H9 (cell line): ENCODE measurements at regions not wholly inside any gene's neighbourhood (a gene's known extent, or its start where the extent isn't known, plus 50 kb on each side); places are given as distances from the start of the nearest gene placed in this dataset.

Source experiments
- DNase-seq: peaks from one replicate; pipeline ENCODE4 v3.0.0-alpha.2; 2017
- H2AFZ ChIP-seq: one replicate; pipeline ENCODE4 v1.6.1; 2013; ENCODE audit warnings: mild to moderate bottlenecking, low read length, control low read depth, moderate library complexity
- H2AK5ac ChIP-seq: 2 replicates; pipeline ENCODE4 v1.6.1; 2013; ENCODE audit warnings: low read length, control low read depth, mixed read lengths; ENCODE audit not compliant: insufficient read length
- H2BK120ac ChIP-seq: one replicate; pipeline ENCODE4 v1.6.1; 2013; ENCODE audit warnings: low read depth, mild to moderate bottlenecking, low read length, control low read depth, inconsistent platforms; ENCODE audit not compliant: poor library complexity, severe bottlenecking
- H2BK12ac ChIP-seq: 2 replicates; pipeline ENCODE4 v1.6.1; 2013; ENCODE audit warnings: low read length, control low read depth, mixed read lengths, low read depth; ENCODE audit not compliant: insufficient read length
- H2BK15ac ChIP-seq: 2 replicates; pipeline ENCODE4 v1.6.1; 2013; ENCODE audit warnings: low read depth, low read length, control low read depth
- H2BK20ac ChIP-seq: one replicate; pipeline ENCODE4 v1.6.1; 2013; ENCODE audit warnings: low read depth, mild to moderate bottlenecking, low read length, control low read depth, inconsistent platforms; ENCODE audit not compliant: poor library complexity, severe bottlenecking
- H2BK5ac ChIP-seq: 2 replicates; pipeline ENCODE4 v1.6.1; 2013; ENCODE audit warnings: low read length, control low read depth, mixed read lengths; ENCODE audit not compliant: insufficient read length
- H3K14ac ChIP-seq: 2 replicates; pipeline ENCODE4 v1.6.1; 2013; ENCODE audit warnings: low read length, control low read depth; ENCODE audit not compliant: insufficient read depth
- H3K18ac ChIP-seq: 2 replicates; pipeline ENCODE4 v1.6.1; 2013; ENCODE audit warnings: low read depth, mild to moderate bottlenecking, mixed read lengths, low read length, control low read depth; ENCODE audit not compliant: insufficient read length
- H3K23ac ChIP-seq: 2 replicates; pipeline ENCODE4 v1.6.1; 2013; ENCODE audit warnings: low read length, control low read depth, mixed read lengths, low read depth; ENCODE audit not compliant: insufficient read length
- H3K23me2 ChIP-seq: 2 replicates; pipeline ENCODE4 v1.6.1; 2013; ENCODE audit warnings: low read depth, mild to moderate bottlenecking, mixed read lengths, low read length, control low read depth; ENCODE audit not compliant: insufficient read length, poor library complexity, severe bottlenecking
- H3K27ac ChIP-seq: 2 replicates; pipeline ENCODE4 v1.5.1; 2013; ENCODE audit warnings: low read length, control low read depth, mixed read lengths, low read depth; ENCODE audit not compliant: insufficient read length
- H3K27me3 ChIP-seq: 2 replicates; pipeline ENCODE4 v1.6.1; 2013; ENCODE audit warnings: low read length, control low read depth, inconsistent platforms; ENCODE audit not compliant: insufficient read depth
- H3K4ac ChIP-seq: 2 replicates; pipeline ENCODE4 v1.6.1; 2013; ENCODE audit warnings: low read depth, mild to moderate bottlenecking, control low read depth, inconsistent platforms, low read length, moderate library complexity
- H3K4me1 ChIP-seq: 2 replicates; pipeline ENCODE4 v1.6.1; 2013; ENCODE audit warnings: low read length, control low read depth, inconsistent platforms; ENCODE audit not compliant: insufficient read depth
- H3K4me2 ChIP-seq: 2 replicates; pipeline ENCODE4 v1.6.1; 2013; ENCODE audit warnings: low read length, control low read depth, mixed read lengths; ENCODE audit not compliant: insufficient read length, insufficient read depth
- H3K56ac ChIP-seq: 2 replicates; pipeline ENCODE4 v1.6.1; 2013; ENCODE audit warnings: low read depth, mild to moderate bottlenecking, mixed read lengths, low read length, control low read depth; ENCODE audit not compliant: insufficient read length
- H3K79me1 ChIP-seq: 2 replicates; pipeline ENCODE4 v1.6.1; 2013; ENCODE audit warnings: low read depth, mild to moderate bottlenecking, moderate library complexity, low read length, control low read depth, inconsistent platforms; ENCODE audit not compliant: insufficient read depth, poor library complexity, severe bottlenecking
- H3K79me2 ChIP-seq: 2 replicates; pipeline ENCODE4 v1.6.1; 2013; ENCODE audit warnings: low read length, control low read depth, inconsistent platforms; ENCODE audit not compliant: insufficient read depth
- H3K9ac ChIP-seq: 2 replicates; pipeline ENCODE4 v1.6.1; 2013; ENCODE audit warnings: low read length, control low read depth, mixed read lengths; ENCODE audit not compliant: insufficient read length; ENCODE audit errors: extremely low read depth
- H3K9me3 ChIP-seq: one replicate; pipeline ENCODE4 v1.6.1; 2013; ENCODE audit warnings: low read depth, low read length, inconsistent platforms; ENCODE audit not compliant: control insufficient read depth
- H3T11ph ChIP-seq: one replicate; pipeline ENCODE4 v1.6.1; 2013; ENCODE audit warnings: mild to moderate bottlenecking, low read length, control low read depth, inconsistent platforms
- H4K20me1 ChIP-seq: one replicate; pipeline ENCODE4 v1.6.1; 2013; ENCODE audit not compliant: control insufficient read depth, insufficient read length, insufficient read depth
- H4K5ac ChIP-seq: 2 replicates; pipeline ENCODE4 v1.6.1; 2013; ENCODE audit warnings: low read depth, mild to moderate bottlenecking, mixed read lengths, low read length, control low read depth; ENCODE audit not compliant: insufficient read length
- H4K8ac ChIP-seq: replicated peaks from 2 replicates; pipeline ENCODE4 v1.6.1; 2013; ENCODE audit warnings: low read length, control low read depth, mixed read lengths, low read depth; ENCODE audit not compliant: insufficient read length
- H4K91ac ChIP-seq: 2 replicates; pipeline ENCODE4 v1.6.1; 2013; ENCODE audit warnings: low read depth, mild to moderate bottlenecking, moderate library complexity, mixed read lengths, low read length, control low read depth; ENCODE audit not compliant: insufficient read length
- H3K27ac Mint-ChIP-seq, 3 experiments: 2 replicates in 2 of 3; 3 replicates in 1 of 3; pipeline ENCODE4 v1.8.0; 2020 to 2021; ENCODE audit warnings: mixed read lengths in 3 of 3, mild to moderate bottlenecking in 1 of 3, moderate library complexity in 1 of 3
- H3K27me3 Mint-ChIP-seq: 2 replicates; pipeline ENCODE4 v1.8.0; 2021; ENCODE audit warnings: low read depth, mild to moderate bottlenecking, moderate library complexity, mixed read lengths
- H3K36me3 Mint-ChIP-seq, 3 experiments: 2 replicates in 2 of 3; 3 replicates in 1 of 3; pipeline ENCODE4 v1.8.0; 2020 to 2021; ENCODE audit warnings: low read depth in 3 of 3, mixed read lengths in 3 of 3; ENCODE audit not compliant: insufficient read depth in 1 of 3
- H3K4me1 Mint-ChIP-seq, 2 experiments: 2 replicates each; pipeline ENCODE4 v1.8.0; 2020; ENCODE audit warnings: mixed read lengths in 2 of 2
- H3K4me3 Mint-ChIP-seq, 2 experiments: 2 replicates in 1 of 2; 3 replicates in 1 of 2; pipeline ENCODE4 v1.8.0; 2020 to 2021; ENCODE audit warnings: mild to moderate bottlenecking in 2 of 2, mixed read lengths in 2 of 2, moderate library complexity in 1 of 2
- H3K9me3 Mint-ChIP-seq, 2 experiments: 2 replicates in 1 of 2; 3 replicates in 1 of 2; pipeline ENCODE4 v1.8.0; 2020; ENCODE audit warnings: mild to moderate bottlenecking in 2 of 2, mixed read lengths in 2 of 2, moderate library complexity in 1 of 2
- CTCF ChIP-seq: fragments of 200-600 bp; sonication (generic); conservative IDR thresholded peaks from 3 replicates; pipeline ENCODE4 v1.8.0; 2021; ENCODE audit warnings: antibody characterized with exemption, mild to moderate bottlenecking
- WGBS: extraction: QIAGEN DNeasy Blood & Tissue Kit; methylation state at CpG from one replicate; pipeline ENCODE4 v1.1.7; 2013; ENCODE audit warnings: missing lambda C conversion rate, low lambda C conversion rate, mixed read lengths; ENCODE audit not compliant: insufficient read length; ENCODE audit errors: extremely low coverage; 5-methylcytosine and 5-hydroxymethylcytosine counted together

DNA sequence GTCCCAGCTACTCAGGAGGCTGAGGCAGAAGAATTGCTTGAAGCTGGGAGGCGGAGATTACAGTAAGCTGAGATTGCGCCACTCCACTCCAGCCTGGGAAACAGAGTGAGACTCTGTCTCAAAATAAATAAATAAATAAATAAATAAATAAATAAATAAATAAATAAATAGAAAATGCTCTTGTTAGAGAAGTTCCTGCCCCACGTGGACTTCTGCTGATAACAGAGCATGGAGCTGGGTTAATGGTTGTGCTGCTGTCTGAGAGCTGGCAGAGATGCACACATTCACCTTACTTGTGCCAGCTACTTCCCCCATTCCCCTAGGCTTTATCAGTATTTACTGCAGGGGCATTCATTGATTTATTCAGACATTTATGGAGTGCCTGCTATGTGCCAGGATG, 155.2 kb upstream of the KCNG1 start:
- H3K27me3 Mint-ChIP-seq, result peaks cover 8% of the 10 kb centered on the region; the same call in 1 of the 2 replicates
- H4K8ac ChIP-seq, result no peak overlapping the region
- H3K27ac ChIP-seq, result no peak overlapping the region
- H2AK5ac ChIP-seq, result no peak overlapping the region
- WGBS, result no CpG with 5 or more reads among the region's 3 CpGs
- no peak overlapping the region for H3K23ac ChIP-seq
- TF ChIP-seq CTCF, result no peak
- no peak overlapping the region for H3K14ac ChIP-seq
- H3T11ph ChIP-seq, result no peak overlapping the region
- peaks cover 2 to 3% of the 10 kb centered on the region in 2 experiments; a peak in 1 of 4 replicates for H3K4me1 Mint-ChIP-seq
- H2BK5ac ChIP-seq, result no peak overlapping the region
- no peak overlapping the region for H3K4me3 Mint-ChIP-seq
- no peak overlapping the region for H2AFZ ChIP-seq
- no peak overlapping the region for H3K4ac ChIP-seq
- H2BK120ac ChIP-seq, result no peak overlapping the region
- H4K5ac ChIP-seq, result no peak overlapping the region
- H3K9me3 ChIP-seq, result no peaks in the 10 kb centered on the region
- H3K9ac ChIP-seq, result no peak overlapping the region
- H3K27ac Mint-ChIP-seq, result no peak overlapping the region
- no peak for DNase-seq
- no peaks in the 10 kb centered on the region for H3K27me3 ChIP-seq
- H3K79me2 ChIP-seq, result no peaks in the 10 kb centered on the region
- H2BK20ac ChIP-seq, result no peak overlapping the region
- no peak overlapping the region for H3K56ac ChIP-seq
- H3K9me3 Mint-ChIP-seq, result no peaks in the 10 kb centered on the region
- no peak overlapping the region for H3K4me2 ChIP-seq
- peaks cover 2% of the 10 kb centered on the region for H3K23me2 ChIP-seq
- no peaks in the 10 kb centered on the region for H3K36me3 Mint-ChIP-seq
- H2BK12ac ChIP-seq, result no peak overlapping the region
- no peaks in the 10 kb centered on the region for H3K79me1 ChIP-seq
- H4K20me1 ChIP-seq, result no peaks in the 10 kb centered on the region
- H3K4me1 ChIP-seq, result no peaks in the 10 kb centered on the region
- no peak overlapping the region for H2BK15ac ChIP-seq
- H3K18ac ChIP-seq, result no peak overlapping the region
- no peak overlapping the region for H4K91ac ChIP-seq
